HCT116 (cell line): ENCODE measurements at regions not wholly inside any gene's neighbourhood (a gene's known extent, or its start where the extent isn't known, plus 50 kb on each side); places are given as distances from the start of the nearest gene placed in this dataset.

Experiments
- ATAC-seq: fragments of 200-7000 bp; cut with Tn5 transposase; 2 replicates; pipeline ENCODE4 v1.9.1; 2020; ENCODE audit warnings: mild to moderate bottlenecking, moderate library complexity
- BruUV-seq: library from RNA; stranded (reverse); fragments of 400-500 nt; replicated peaks from 2 replicates; lab custom pipeline; 2021; lab: Mats Ljungman, UMichigan
- CTCF ChIA-PET: fragments of 300-600 bp; sonication (Branson Sonifier 250); formaldehyde crosslinking; loops from one replicate; lab custom pipeline; 2021; ENCODE audit warnings: antibody characterized with exemption; lab: Charles Lee
- POLR2A ChIA-PET: fragments of 300-600, 350-600 bp; sonication (Branson Sonifier 250); formaldehyde crosslinking; loops from one replicate; lab custom pipeline; 2021; ENCODE audit warnings: antibody characterized with exemption; lab: Charles Lee
- RAD21 ChIA-PET, 2 experiments: fragments of 300-600 bp; sonication (Branson Sonifier 250); formaldehyde crosslinking; loops; one replicate each; lab custom pipeline; 2023; ENCODE audit warnings: low total read pairs in 2 of 2; ENCODE audit not compliant: uncharacterized antibody in 2 of 2, unreplicated experiment in 2 of 2, low non-redundant PET in 1 of 2; lab: Charles Lee
- DNase-seq: peaks from one replicate; pipeline ENCODE4 v3.0.0-alpha.2; 2010; ENCODE audit warnings: low read depth, low spot score
- H2AFZ ChIP-seq: fragments of 200-600 bp; shearing (Covaris generic), sonication (generic); 2 replicates; pipeline ENCODE4 v1.6.1; 2017; ENCODE audit warnings: low read depth, mixed run types, mixed read lengths, antibody characterized with exemption, low read length; ENCODE audit not compliant: poor library complexity, severe bottlenecking
- H3K27ac ChIP-seq: 2 replicates; pipeline ENCODE4 v1.5.1; 2012; ENCODE audit warnings: low read depth, low read length
- H3K27me3 ChIP-seq: fragments of 200-600 bp; sonication (generic); 2 replicates; pipeline ENCODE4 v1.6.1; 2016; ENCODE audit warnings: mixed run types, low read length, mixed read lengths; ENCODE audit not compliant: insufficient read depth
- H3K36me3 ChIP-seq, 2 experiments: fragments of 200-500 bp in 1 of 2; fragments of 200-600 bp in 1 of 2; sonication (Bioruptor generic) in 1 of 2; sonication (generic) in 1 of 2; 2 replicates each; pipeline versions ENCODE4 v1.5.1 to v1.6.1; 2014 to 2016; ENCODE audit warnings: low read length in 2 of 2, inconsistent platforms in 1 of 2, mixed read lengths in 1 of 2, mixed run types in 1 of 2; ENCODE audit not compliant: insufficient read depth in 2 of 2, control insufficient read depth in 1 of 2
- H3K4me1 ChIP-seq, 2 experiments: fragments of 200-600 bp in 1 of 2; sonication (generic) in 1 of 2; 2 replicates each; pipeline versions ENCODE4 v1.5.1 to v1.6.1; 2012 to 2017; ENCODE audit warnings: low read length in 2 of 2, inconsistent platforms in 1 of 2, mild to moderate bottlenecking in 1 of 2, mixed read lengths in 1 of 2, mixed run types in 1 of 2, moderate library complexity in 1 of 2; ENCODE audit not compliant: insufficient read depth in 2 of 2, control insufficient read depth in 1 of 2
- H3K4me2 ChIP-seq: fragments of 200-600 bp; sonication (generic); 2 replicates; pipeline ENCODE4 v1.6.1; 2017; ENCODE audit warnings: mixed run types, low read length, mixed read lengths
- H3K4me3 ChIP-seq, 2 experiments: fragments of 200-600 bp in 1 of 2; sonication (generic) in 1 of 2; replicated peaks in 1 of 2; 2 replicates each; pipeline ENCODE4 v1.5.1; 2011 to 2016; ENCODE audit warnings: low read length in 2 of 2, control low read depth in 1 of 2, low read depth in 1 of 2, mild to moderate bottlenecking in 1 of 2, mixed read lengths in 1 of 2, mixed run types in 1 of 2
- H3K79me2 ChIP-seq: fragments of 200-600 bp; sonication (generic); 2 replicates; pipeline ENCODE4 v1.6.1; 2017; ENCODE audit warnings: mild to moderate bottlenecking, mixed run types, low read length, moderate library complexity, mixed read lengths; ENCODE audit not compliant: insufficient read depth
- H3K9ac ChIP-seq: fragments of 200-600 bp; sonication (generic); 2 replicates; pipeline ENCODE4 v1.6.1; 2016; ENCODE audit warnings: low read length, mixed read lengths
- H3K9me2 ChIP-seq: fragments of 200-600 bp; sonication (generic), shearing (Covaris generic); 2 replicates; pipeline ENCODE4 v1.6.1; 2017; ENCODE audit warnings: mixed run types, mild to moderate bottlenecking, moderate library complexity; ENCODE audit not compliant: insufficient read depth
- H3K9me3 ChIP-seq, 2 experiments: fragments of 200-500 bp in 1 of 2; fragments of 200-600 bp in 1 of 2; sonication (Bioruptor generic) in 1 of 2; sonication (generic) in 1 of 2; 2 replicates each; pipeline ENCODE4 v1.6.1; 2014 to 2017; ENCODE audit warnings: low read length in 2 of 2, mixed read lengths in 2 of 2, inconsistent platforms in 1 of 2, low read depth in 1 of 2, mild to moderate bottlenecking in 1 of 2, mixed run types in 1 of 2, moderate library complexity in 1 of 2; ENCODE audit not compliant: control insufficient read depth in 1 of 2, insufficient read depth in 1 of 2
- H4K20me1 ChIP-seq: fragments of 200-600 bp; sonication (generic), shearing (Covaris generic); 2 replicates; pipeline ENCODE4 v1.6.1; 2017; ENCODE audit warnings: mixed run types, mild to moderate bottlenecking, moderate library complexity; ENCODE audit not compliant: insufficient read depth
- ATF3 ChIP-seq: IDR thresholded peaks from 2 replicates; pipeline ENCODE4 v1.6.1; 2012
- CBX3 ChIP-seq: IDR thresholded peaks from 2 replicates; pipeline ENCODE4 v1.6.1; 2012; ENCODE audit warnings: low read depth
- CEBPB ChIP-seq: IDR thresholded peaks from 2 replicates; pipeline ENCODE4 v1.6.1; 2012; ENCODE audit warnings: low read depth
- CTCF ChIP-seq, 3 experiments: fragments of 200-600 bp in 1 of 3; sonication (generic) in 1 of 3; IDR thresholded peaks in 2 of 3; conservative IDR thresholded peaks in 1 of 3; 2 replicates each; pipeline ENCODE4 v1.5.1; 2012 to 2017; ENCODE audit warnings: low read depth in 2 of 3, low read length in 2 of 3, antibody characterized with exemption in 1 of 3, borderline replicate concordance in 1 of 3, control low read depth in 1 of 3, mild to moderate bottlenecking in 1 of 3, mixed read lengths in 1 of 3, mixed run types in 1 of 3, moderate library complexity in 1 of 3; ENCODE audit not compliant: insufficient read depth in 1 of 3
- EGR1 ChIP-seq: IDR thresholded peaks from 2 replicates; pipeline ENCODE4 v1.6.1; 2012; ENCODE audit warnings: low read depth
- EZH2 ChIP-seq: fragments of 200-600 bp; sonication (generic); IDR thresholded peaks from 2 replicates; pipeline ENCODE4 v1.6.1; 2017; ENCODE audit warnings: antibody characterized with exemption, mixed run types
- JUND ChIP-seq: IDR thresholded peaks from 2 replicates; pipeline ENCODE4 v1.6.1; 2012
- MAX ChIP-seq: IDR thresholded peaks from 2 replicates; pipeline ENCODE4 v1.6.1; 2012
- POLR2A ChIP-seq: IDR thresholded peaks from 2 replicates; pipeline ENCODE4 v1.7.0; 2011; ENCODE audit warnings: borderline replicate concordance; ENCODE audit not compliant: insufficient read depth, insufficient read length; ENCODE audit errors: extremely low read depth
- POLR2AphosphoS5 ChIP-seq: IDR thresholded peaks from 2 replicates; pipeline ENCODE4 v1.6.1; 2011; ENCODE audit warnings: mild to moderate bottlenecking, low read depth, low read length, moderate library complexity
- SRF ChIP-seq: IDR thresholded peaks from 2 replicates; pipeline ENCODE4 v1.6.1; 2012; ENCODE audit warnings: low read depth
- TCF7L2 ChIP-seq: IDR thresholded peaks from 2 replicates; pipeline ENCODE4 v1.7.0; 2011; ENCODE audit warnings: borderline replicate concordance, inconsistent platforms; ENCODE audit not compliant: insufficient read depth, insufficient read length; ENCODE audit errors: extremely low read depth
- YY1 ChIP-seq: IDR thresholded peaks from 2 replicates; pipeline ENCODE4 v1.6.1; 2011; ENCODE audit warnings: low read length, low read depth, moderate library complexity, mild to moderate bottlenecking; ENCODE audit not compliant: insufficient replicate concordance; ENCODE audit errors: extremely low read depth
- ZBTB33 ChIP-seq: IDR thresholded peaks from 2 replicates; pipeline ENCODE4 v1.6.1; 2011; ENCODE audit warnings: mild to moderate bottlenecking, low read length, moderate library complexity; ENCODE audit not compliant: insufficient replicate concordance; ENCODE audit errors: extremely low read depth
- ZFX ChIP-seq: fragments of 450-650 bp; IDR thresholded peaks from 2 replicates; pipeline ENCODE4 v1.6.1; 2017
- ZNF274 ChIP-seq: fragments of 200-500 bp; sonication (Bioruptor generic); IDR thresholded peaks from 2 replicates; pipeline ENCODE4 v1.6.1; 2014; ENCODE audit warnings: mild to moderate bottlenecking, low read depth, low read length, inconsistent platforms
- intact Hi-C: fragments of 100-400 bp; cut with micrococcal nuclease; formaldehyde crosslinking; loops from 2 replicates; pipeline ENCODE4 v1.10.0; 2022

DNA sequence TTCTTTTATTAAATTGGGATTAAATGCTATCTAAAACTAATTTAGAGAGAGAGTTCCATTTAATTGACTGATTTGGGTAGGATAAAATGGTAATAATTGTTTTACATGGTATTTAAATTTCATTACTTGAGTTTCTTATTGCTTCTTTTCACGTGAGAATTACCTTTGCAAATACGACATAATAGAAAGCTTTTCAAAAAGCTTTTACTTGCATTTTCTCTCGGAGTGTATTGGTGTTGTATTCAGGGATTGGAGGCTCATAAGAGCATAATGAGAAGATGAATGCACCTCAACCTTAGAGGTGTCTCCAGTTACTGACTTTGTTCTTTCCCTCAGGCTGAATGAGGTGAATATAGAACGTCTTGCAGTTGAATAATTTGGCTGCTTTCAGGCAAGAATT lies 67.4 kb upstream of the CPHXL start:
- Histone ChIP-seq H3K4me2 (no peak overlapping the region), H3K9me3 (no peaks in the 10 kb centered on the region), H4K20me1 (no peaks in the 10 kb centered on the region; the same call in 1 of the 2 replicates), H3K27me3 (no peaks in the 10 kb centered on the region), H3K79me2 (no peaks in the 10 kb centered on the region), H2AFZ (no peak overlapping the region), H3K4me3 (no peak overlapping the region), H3K9ac (no peak overlapping the region), H3K9me2 (no peaks in the 10 kb centered on the region), H3K27ac (no peak overlapping the region), H3K4me1 (no peaks in the 10 kb centered on the region), H3K36me3 (no peaks in the 10 kb centered on the region)
- TF ChIP-seq ZFX (no peak), POLR2AphosphoS5 (no peak), CTCF (IDR thresholded peaks at IDR 0.05 in 2 of 3, conservative IDR thresholded peaks at IDR 0.05 in 1 of 3; ENCODE audit: borderline replicate concordance in 1 of 3, insufficient read depth in 1 of 3, low read depth in 2 of 3, low read length in 2 of 3) (no peak), POLR2A (no peak), ZNF274 (no peak), ZBTB33 (no peak), YY1 (no peak), EGR1 (no peak), CBX3 (no peak), EZH2 (no peak), MAX (no peak), SRF (no peak), ATF3 (no peak), TCF7L2 (no peak), CEBPB (no peak), JUND (no peak)
- intact Hi-C loops, result no loop called here
- DNase-seq, result no peak
- POLR2A ChIA-PET, result no interaction called here
- BruUV-seq, result no TSS peak
- ATAC-seq, result no peak
- CTCF ChIA-PET, result interaction anchor here (2.2 kb wide), 1 partner anchor 1377 kb away, joined by 11 read pairs; no protein-coding TSS in a partner anchor
- RAD21 ChIA-PET, result no interaction called here
